ENCODE measurements at regions not wholly inside any gene's neighbourhood (a gene's known extent, or its start where the extent isn't known, plus 50 kb on each side); places are given as distances from the start of the nearest gene placed in this dataset.

- FAIRE-seq: no peak
- TF ChIP-seq SPI1 (IDR thresholded peaks at IDR 0.05; ENCODE audit: low read depth, low read length) (no peak), POU2F2 (IDR thresholded peaks at IDR 0.05; ENCODE audit: low read depth, low read length) (no peak), TAF1 (IDR thresholded peaks at IDR 0.05; ENCODE audit: low read depth, low read length) (no peak), POLR2AphosphoS5 (IDR thresholded peaks at IDR 0.05; ENCODE audit: low read depth, low read length) (no peak), PAX5 (IDR thresholded peaks at IDR 0.05; ENCODE audit: insufficient read depth, low read length, severe bottlenecking) (no peak), POLR2A (IDR thresholded peaks at IDR 0.05; ENCODE audit: low read depth, low read length) (no peak)
- no peak for DNase-seq (ENCODE audit: insufficient read length, low spot score)
Measured at GRCh38 chr1:105894006-105894405, 1162.5 kb upstream of the PRMT6 start.

- TF ChIP-seq POLR2A (IDR thresholded peaks at IDR 0.05; ENCODE audit: low read depth, low read length) (no peak), SPI1 (IDR thresholded peaks at IDR 0.05; ENCODE audit: low read depth, low read length) (no peak), TAF1 (IDR thresholded peaks at IDR 0.05; ENCODE audit: low read depth, low read length) (no peak), PAX5 (IDR thresholded peaks at IDR 0.05; ENCODE audit: insufficient read depth, low read length, severe bottlenecking) (no peak), POLR2AphosphoS5 (IDR thresholded peaks at IDR 0.05; ENCODE audit: low read depth, low read length) (no peak), POU2F2 (IDR thresholded peaks at IDR 0.05; ENCODE audit: low read depth, low read length) (no peak)
- DNase-seq (ENCODE audit: insufficient read length, low spot score) (no peak), FAIRE-seq (no peak)
Measured at GRCh38 chr1:105909811-105910210, 1146.7 kb upstream of the PRMT6 start.

GRCh38 chr1:105914403-105914802 is 1142.1 kb upstream of the PRMT6 start:
- no peak for FAIRE-seq
- no peak for DNase-seq (ENCODE audit: insufficient read length, low spot score)
- TF ChIP-seq SPI1 (IDR thresholded peaks at IDR 0.05; ENCODE audit: low read depth, low read length): no peak

- FAIRE-seq (no peak), DNase-seq (ENCODE audit: insufficient read length, low spot score) (no peak)
- TF ChIP-seq TAF1 (IDR thresholded peaks at IDR 0.05; ENCODE audit: low read depth, low read length) (no peak), SPI1 (IDR thresholded peaks at IDR 0.05; ENCODE audit: low read depth, low read length) (no peak), POU2F2 (IDR thresholded peaks at IDR 0.05; ENCODE audit: low read depth, low read length) (no peak), POLR2AphosphoS5 (IDR thresholded peaks at IDR 0.05; ENCODE audit: low read depth, low read length) (no peak), POLR2A (IDR thresholded peaks at IDR 0.05; ENCODE audit: low read depth, low read length) (no peak), PAX5 (IDR thresholded peaks at IDR 0.05; ENCODE audit: insufficient read depth, low read length, severe bottlenecking) (no peak)
Measured at GRCh38 chr1:105934806-105935205, 1121.7 kb upstream of the PRMT6 start.

- FAIRE-seq: no peak
- TF ChIP-seq SPI1 (IDR thresholded peaks at IDR 0.05; ENCODE audit: low read depth, low read length): no peak
- TF ChIP-seq PAX5 (IDR thresholded peaks at IDR 0.05; ENCODE audit: insufficient read depth, low read length, severe bottlenecking): no peak
- TF ChIP-seq POLR2A (IDR thresholded peaks at IDR 0.05; ENCODE audit: low read depth, low read length): no peak
- TF ChIP-seq TAF1 (IDR thresholded peaks at IDR 0.05; ENCODE audit: low read depth, low read length): no peak
- TF ChIP-seq POU2F2 (IDR thresholded peaks at IDR 0.05; ENCODE audit: low read depth, low read length): no peak
- no peak for TF ChIP-seq POLR2AphosphoS5 (IDR thresholded peaks at IDR 0.05; ENCODE audit: low read depth, low read length)
- no peak for DNase-seq (ENCODE audit: insufficient read length, low spot score)
Measured at GRCh38 chr1:105964879-105965278, 1091.6 kb upstream of the PRMT6 start.

- TF ChIP-seq TAF1 (IDR thresholded peaks at IDR 0.05; ENCODE audit: low read depth, low read length) (no peak), POLR2A (IDR thresholded peaks at IDR 0.05; ENCODE audit: low read depth, low read length) (no peak), POLR2AphosphoS5 (IDR thresholded peaks at IDR 0.05; ENCODE audit: low read depth, low read length) (no peak), PAX5 (IDR thresholded peaks at IDR 0.05; ENCODE audit: insufficient read depth, low read length, severe bottlenecking) (no peak), POU2F2 (IDR thresholded peaks at IDR 0.05; ENCODE audit: low read depth, low read length) (no peak), SPI1 (IDR thresholded peaks at IDR 0.05; ENCODE audit: low read depth, low read length) (no peak)
- DNase-seq (ENCODE audit: insufficient read length, low spot score) (no peak), FAIRE-seq (no peak)
Measured at GRCh38 chr1:105997516-105997915, 1059.0 kb upstream of the PRMT6 start.

GRCh38 chr1:106022312-106022902 is 1034.1 kb upstream of the PRMT6 start:
- DNase-seq (ENCODE audit: insufficient read length, low spot score) (no peak), FAIRE-seq (no peak)
- TF ChIP-seq POLR2AphosphoS5 (IDR thresholded peaks at IDR 0.05; ENCODE audit: low read depth, low read length) (no peak), PAX5 (IDR thresholded peaks at IDR 0.05; ENCODE audit: insufficient read depth, low read length, severe bottlenecking) (no peak), TAF1 (IDR thresholded peaks at IDR 0.05; ENCODE audit: low read depth, low read length) (no peak), POU2F2 (IDR thresholded peaks at IDR 0.05; ENCODE audit: low read depth, low read length) (no peak), SPI1 (IDR thresholded peaks at IDR 0.05; ENCODE audit: low read depth, low read length) (no peak), POLR2A (IDR thresholded peaks at IDR 0.05; ENCODE audit: low read depth, low read length) (no peak)

- DNase-seq (ENCODE audit: insufficient read length, low spot score): no peak
- no peak for TF ChIP-seq TAF1 (IDR thresholded peaks at IDR 0.05; ENCODE audit: low read depth, low read length)
- no peak for TF ChIP-seq POU2F2 (IDR thresholded peaks at IDR 0.05; ENCODE audit: low read depth, low read length)
- TF ChIP-seq PAX5 (IDR thresholded peaks at IDR 0.05; ENCODE audit: insufficient read depth, low read length, severe bottlenecking): no peak
- TF ChIP-seq POLR2AphosphoS5 (IDR thresholded peaks at IDR 0.05; ENCODE audit: low read depth, low read length): no peak
- TF ChIP-seq POLR2A (IDR thresholded peaks at IDR 0.05; ENCODE audit: low read depth, low read length): no peak
- no peak for TF ChIP-seq SPI1 (IDR thresholded peaks at IDR 0.05; ENCODE audit: low read depth, low read length)
- no peak for FAIRE-seq
Measured at GRCh38 chr1:106027871-106028270, 1028.6 kb upstream of the PRMT6 start.

GRCh38 chr1:106037526-106037925 is 1018.9 kb upstream of the PRMT6 start:
- DNase-seq (ENCODE audit: insufficient read length, low spot score): no peak
- TF ChIP-seq PAX5 (IDR thresholded peaks at IDR 0.05; ENCODE audit: insufficient read depth, low read length, severe bottlenecking) (no peak), TAF1 (IDR thresholded peaks at IDR 0.05; ENCODE audit: low read depth, low read length) (no peak)
- no peak for FAIRE-seq

- TF ChIP-seq POLR2AphosphoS5 (IDR thresholded peaks at IDR 0.05; ENCODE audit: low read depth, low read length) (no peak), TAF1 (IDR thresholded peaks at IDR 0.05; ENCODE audit: low read depth, low read length) (no peak), SPI1 (IDR thresholded peaks at IDR 0.05; ENCODE audit: low read depth, low read length) (no peak), POLR2A (IDR thresholded peaks at IDR 0.05; ENCODE audit: low read depth, low read length) (no peak), PAX5 (IDR thresholded peaks at IDR 0.05; ENCODE audit: insufficient read depth, low read length, severe bottlenecking) (no peak), POU2F2 (IDR thresholded peaks at IDR 0.05; ENCODE audit: low read depth, low read length) (no peak)
- FAIRE-seq: no peak
Measured at GRCh38 chr1:106038260-106038659, 1018.2 kb upstream of the PRMT6 start.

More at GRCh38 chr1:106038260-106038659, 1018.2 kb upstream of the PRMT6 start:
- DNase-seq (ENCODE audit: insufficient read length, low spot score): no peak
